K562 (cell line): ENCODE measurements at regions not wholly inside any gene's neighbourhood (a gene's known extent, or its start where the extent isn't known, plus 50 kb on each side); places are given as distances from the start of the nearest gene placed in this dataset.

Source experiments
- CHD7 ChIP-seq: fragments of 200-600 bp; sonication (generic); IDR thresholded peaks from one replicate; pipeline ENCODE4 v1.6.1; 2012; ENCODE audit warnings: mild to moderate bottlenecking, low read depth, low read length, inconsistent platforms
- CTCF ChIP-seq, 3 experiments: IDR thresholded peaks in 2 of 3; conservative IDR thresholded peaks in 1 of 3; 2 replicates each; pipeline ENCODE4 v1.5.1; 2011 to 2012; ENCODE audit warnings: low read length in 3 of 3, mild to moderate bottlenecking in 3 of 3, control low read depth in 2 of 3, improper control_type of control experiment in 1 of 3, inconsistent platforms in 1 of 3, low read depth in 1 of 3, mixed read lengths in 1 of 3, moderate library complexity in 1 of 3; ENCODE audit not compliant: insufficient read depth in 2 of 3
- E2F3 ChIP-seq: fragments of 250-450 bp; sonication (Bioruptor Pico); IDR thresholded peaks from 2 replicates; pipeline ENCODE4 v1.4.0; 2020; ENCODE audit warnings: mild to moderate bottlenecking
- HCFC1 ChIP-seq: IDR thresholded peaks from 2 replicates; pipeline ENCODE4 v1.6.1; 2012; ENCODE audit warnings: low read depth, low read length, improper control_type of control experiment
- JUND ChIP-seq, 2 experiments: IDR thresholded peaks; 2 replicates in 1 of 2; 3 replicates in 1 of 2; pipeline ENCODE4 v1.6.1; 2011; ENCODE audit warnings: borderline replicate concordance in 2 of 2, low read depth in 2 of 2, low read length in 2 of 2, improper control_type of control experiment in 1 of 2, missing biosample characterization in 1 of 2, missing genetic modification characterization in 1 of 2, missing genetic modification reagents in 1 of 2
- MIER1 ChIP-seq: fragments of 450-650 bp; IDR thresholded peaks from 2 replicates; pipeline ENCODE4 v1.6.1; 2016; ENCODE audit warnings: antibody characterized with exemption, mild to moderate bottlenecking, low read depth
- POLR2AphosphoS5 ChIP-seq: IDR thresholded peaks from 2 replicates; pipeline ENCODE4 v1.6.1; 2011; ENCODE audit warnings: mild to moderate bottlenecking, low read depth, low read length, moderate library complexity; ENCODE audit not compliant: control insufficient read depth, insufficient read depth
- YY1 ChIP-seq, 3 experiments: IDR thresholded peaks; 2 replicates each; pipeline ENCODE4 v1.6.1; 2011; ENCODE audit warnings: low read length in 2 of 3, mild to moderate bottlenecking in 2 of 3, moderate library complexity in 2 of 3, borderline replicate concordance in 1 of 3, control low read depth in 1 of 3, low read depth in 1 of 3; ENCODE audit not compliant: insufficient read depth in 3 of 3, insufficient replicate concordance in 2 of 3, control insufficient read depth in 1 of 3, insufficient read length in 1 of 3; ENCODE audit errors: extremely low read depth in 1 of 3
- ZFX ChIP-seq: sonication (generic); formaldehyde crosslinking; IDR thresholded peaks from 2 replicates; pipeline ENCODE4 v1.8.0; 2022; ENCODE audit warnings: mild to moderate bottlenecking, missing genetic modification reagents, moderate library complexity

- TF ChIP-seq E2F3 (CRISPR knock-in tag) (no peak), JUND (IDR thresholded peaks at IDR 0.05; ENCODE audit: borderline replicate concordance, low read depth, low read length) (no peak), JUND (tag; IDR thresholded peaks at IDR 0.05; ENCODE audit: borderline replicate concordance, low read depth, low read length) (no peak), YY1 (IDR thresholded peaks at IDR 0.05; ENCODE audit: borderline replicate concordance in 1 of 3, control insufficient read depth in 1 of 3, extremely low read depth in 1 of 3, insufficient read depth in 3 of 3, insufficient read length in 1 of 3, insufficient replicate concordance in 2 of 3, low read depth in 1 of 3, low read length in 2 of 3) (no peak), CTCF (IDR thresholded peaks at IDR 0.05 in 2 of 3, conservative IDR thresholded peaks at IDR 0.05 in 1 of 3; ENCODE audit: insufficient read depth in 2 of 3, low read depth in 1 of 3, low read length in 3 of 3) (no peak), POLR2AphosphoS5 (no peak), ZFX (no peak), HCFC1 (no peak), MIER1 (no peak), CHD7 (no peak)
These were observed 88.1 kb downstream of the ZIC1 start for GRCh38 chr3:147497286-147497685.
